Pons (tissue), 1 donor: ENCODE measurements at regions not wholly inside any gene's neighbourhood (a gene's known extent, or its start where the extent isn't known, plus 50 kb on each side); places are given as distances from the start of the nearest gene placed in this dataset.
"Not testable (repeated sequence)": the region's sequence is repeated elsewhere in the genome, so short reads cannot be mapped to it uniquely, and the experiment has no call there.

Experiments used
- DNase-seq: peaks from one replicate; pipeline ENCODE4 v3.0.0-alpha.2; 2016; ENCODE audit warnings: low spot score

DNA sequence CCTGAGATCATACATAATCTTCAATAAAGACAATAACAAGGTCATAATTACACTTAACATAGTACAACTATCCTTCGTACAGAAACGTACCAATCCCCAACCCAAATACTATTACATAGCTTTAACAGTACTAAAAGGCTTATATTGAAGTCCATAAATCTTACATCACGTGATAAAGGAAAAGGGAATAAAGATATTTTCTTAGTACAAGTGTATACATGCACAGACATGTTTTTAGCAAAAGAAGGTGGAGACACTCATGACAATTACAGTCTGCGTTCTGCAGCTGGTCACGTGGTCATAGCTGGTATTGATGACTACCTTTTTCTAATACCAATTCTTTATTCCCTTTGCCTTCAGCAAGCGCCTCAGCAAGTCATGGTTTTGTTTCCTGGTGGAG is 464.5 kb upstream of the SLITRK5 start:
- no peak for DNase-seq

DNA sequence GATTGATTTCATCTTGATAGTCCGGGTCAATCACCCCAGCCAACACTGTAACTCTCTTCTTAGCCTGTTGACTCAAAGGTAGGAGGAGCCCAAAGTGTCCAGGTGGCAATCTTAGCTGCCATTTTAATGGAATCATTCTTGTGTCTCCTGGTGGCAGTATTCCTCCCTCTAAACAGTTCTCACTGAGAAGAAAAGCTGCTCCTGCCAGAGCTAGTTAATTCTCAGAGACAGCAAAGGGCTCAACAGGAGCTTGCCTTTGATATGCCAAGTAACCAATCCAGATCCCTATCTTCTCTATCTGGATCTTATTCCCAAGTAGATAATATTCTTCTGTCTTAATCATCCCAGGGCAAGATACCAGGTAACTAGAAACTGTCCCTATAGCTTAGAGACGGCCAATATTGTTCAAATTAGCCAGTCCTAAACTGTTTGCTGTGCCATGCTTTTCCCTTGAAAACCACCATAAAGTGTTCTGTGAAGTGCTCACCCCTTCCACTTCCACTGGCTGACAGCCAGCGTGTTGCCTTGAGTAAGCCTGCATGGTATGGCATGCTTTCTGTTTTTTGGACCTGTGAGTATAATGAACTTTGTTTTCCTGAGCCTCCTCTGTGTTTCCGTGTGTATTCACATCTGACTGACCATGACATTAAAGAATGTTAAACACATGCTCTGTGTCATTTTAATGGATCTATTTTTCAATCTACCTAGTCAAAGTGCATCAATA is 463.7 kb upstream of the SLITRK5 start:
- DNase-seq, result no peak

DNA sequence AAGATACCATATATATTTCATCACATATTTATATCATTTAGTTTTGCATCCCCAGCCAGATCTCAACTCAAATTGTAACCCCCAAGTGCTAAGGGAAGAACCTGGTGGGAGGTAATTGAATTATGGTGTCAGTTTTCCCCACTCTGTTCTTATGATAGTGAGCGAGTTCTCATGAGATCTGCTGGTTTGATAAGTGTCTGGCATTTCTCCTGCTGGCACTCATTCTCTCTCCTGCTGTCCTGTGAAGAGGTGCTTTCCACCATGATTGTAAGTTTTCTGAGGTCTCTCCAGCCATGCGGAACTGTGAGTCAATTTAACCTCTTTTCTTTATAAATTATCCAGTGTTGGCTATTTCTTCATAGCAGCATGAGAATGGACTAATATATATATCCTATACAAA is 462.5 kb upstream of the SLITRK5 start:
- DNase-seq, result no peak

DNA sequence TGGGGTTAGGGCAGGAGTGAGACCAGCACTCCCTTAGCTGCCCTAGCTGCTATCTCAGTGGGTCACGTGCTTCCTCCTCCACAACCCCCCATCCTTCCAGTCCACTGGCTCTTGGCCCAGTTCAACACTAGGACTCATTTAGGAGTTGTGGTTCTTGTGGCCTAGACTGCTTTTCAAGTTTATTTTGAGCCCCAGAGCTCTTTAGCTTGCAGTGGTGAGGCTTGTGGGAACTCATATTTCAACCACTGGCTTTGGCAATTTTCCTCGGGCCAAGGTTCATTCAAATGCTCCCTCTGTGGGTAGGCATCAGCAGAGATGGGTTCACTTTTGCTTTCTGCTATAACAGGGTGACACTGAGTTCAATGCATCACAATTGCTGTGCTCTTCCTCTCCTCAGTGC is 436.2 kb upstream of the SLITRK5 start:
- DNase-seq, result no peak

DNA sequence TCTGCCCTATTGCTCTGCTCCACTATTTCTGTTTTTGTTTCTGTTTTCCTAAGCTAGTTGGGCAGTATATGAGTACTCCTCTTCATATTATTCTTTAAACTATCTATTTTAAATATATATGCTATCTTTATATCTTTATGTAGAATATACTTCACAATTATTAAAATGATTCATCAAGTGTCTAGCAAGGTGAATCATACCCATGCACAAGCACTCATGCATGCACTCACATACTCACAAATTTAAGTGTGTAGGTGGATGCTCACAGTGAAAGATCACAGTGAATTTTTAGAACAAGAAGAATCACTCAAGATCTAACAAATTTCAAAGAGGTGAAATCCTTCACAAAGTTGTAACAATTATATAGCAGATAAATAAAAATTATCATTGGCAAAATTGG is 435.6 kb upstream of the SLITRK5 start:
- no peak for DNase-seq

DNA sequence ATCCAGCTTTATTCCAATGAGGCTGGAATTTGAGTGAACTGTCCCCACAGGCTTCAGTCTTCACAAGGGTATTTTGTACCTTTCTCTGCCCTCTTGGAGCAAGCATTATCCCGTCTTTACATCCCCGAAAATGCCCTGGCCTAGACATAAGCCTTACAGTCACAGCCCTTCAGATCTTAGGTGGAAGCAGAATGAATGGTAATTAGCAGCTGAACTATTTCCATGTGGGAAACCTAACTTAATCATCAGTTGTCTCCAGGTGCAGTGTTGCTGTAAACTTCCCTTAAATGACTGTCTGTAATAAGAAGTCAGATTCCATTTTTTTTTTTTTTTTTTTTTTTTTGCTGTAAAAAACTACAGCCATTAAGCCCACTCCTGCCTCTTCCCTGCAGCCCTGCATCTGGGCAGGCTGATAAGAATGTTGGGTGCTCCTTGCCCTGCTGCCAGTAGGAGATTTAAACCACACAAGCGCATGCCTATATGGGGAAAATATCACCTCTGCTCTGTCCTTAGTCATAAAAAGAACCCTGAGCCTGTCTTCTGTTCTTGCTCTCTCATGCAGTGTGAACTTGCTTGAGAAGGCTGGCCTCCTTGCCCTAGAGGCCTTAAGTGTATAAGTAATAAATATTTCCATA is 426.8 kb upstream of the SLITRK5 start:
- DNase-seq, result no peak

DNA sequence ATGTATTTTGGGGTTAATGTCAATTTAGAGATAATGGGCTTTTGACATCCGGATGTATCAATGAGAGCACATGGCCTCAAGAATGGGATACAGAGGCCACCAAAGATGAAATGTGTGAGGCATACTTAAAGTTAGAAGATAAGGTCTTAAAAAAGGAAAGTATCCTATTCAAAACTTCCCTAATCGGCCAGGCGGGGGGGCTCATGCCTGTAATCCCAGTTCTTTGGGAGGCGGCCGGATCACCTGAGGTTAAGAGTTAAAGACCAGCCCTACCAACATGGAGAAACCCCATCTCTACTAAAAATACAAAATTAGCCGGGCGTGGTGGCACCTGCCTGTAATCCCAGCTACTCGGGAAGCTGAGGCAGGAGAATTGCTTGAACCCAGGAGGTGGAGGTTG is 421.3 kb upstream of the SLITRK5 start:
- DNase-seq, result not testable (repeated sequence)

DNA sequence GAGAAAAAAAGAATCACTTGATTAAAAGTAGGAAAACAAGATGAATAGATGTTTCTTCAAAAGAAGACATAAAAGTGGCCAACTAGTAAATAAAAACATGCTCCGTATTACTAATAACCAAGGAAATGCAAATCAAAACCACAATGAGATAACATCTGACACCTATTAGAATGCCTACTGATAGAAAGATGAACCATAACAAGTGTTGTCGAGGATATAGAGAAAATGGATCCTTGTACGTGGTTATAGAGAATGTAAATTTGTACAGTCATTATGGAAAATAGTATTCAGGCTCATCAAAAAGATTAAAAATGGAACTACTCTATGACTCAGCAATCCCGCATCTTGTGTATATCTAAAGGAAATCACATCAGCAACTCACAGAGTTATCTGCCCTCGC is 415.8 kb upstream of the SLITRK5 start:
- DNase-seq, result no peak

DNA sequence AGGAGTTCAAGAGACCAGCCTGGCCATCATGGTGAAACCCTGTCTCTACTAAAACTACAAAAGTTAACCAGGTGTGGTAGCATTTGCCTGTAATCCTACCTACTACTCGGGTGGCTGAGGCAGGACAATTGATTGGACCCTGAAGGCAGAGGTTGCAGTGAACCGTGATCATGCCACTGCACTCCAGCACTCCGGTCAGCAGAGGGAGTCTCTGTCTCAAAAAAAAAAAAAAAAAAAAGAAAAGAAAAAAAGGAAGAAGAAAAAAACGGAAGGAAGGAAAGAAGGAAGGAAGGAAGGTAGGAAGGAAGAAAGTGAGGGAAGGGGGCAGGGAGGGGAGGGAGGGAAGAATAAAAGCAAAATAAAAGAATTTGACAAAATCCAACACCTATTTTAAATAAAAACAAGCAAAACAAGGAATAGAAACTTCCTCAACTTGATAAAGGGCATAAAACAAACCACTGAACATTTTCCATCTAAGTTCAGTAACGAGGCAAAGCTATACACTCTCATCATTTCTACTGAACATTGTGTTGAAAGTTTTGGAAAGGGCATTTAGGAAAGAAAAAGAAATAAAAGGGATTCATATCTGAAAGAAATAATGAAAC is 411.6 kb upstream of the SLITRK5 start:
- DNase-seq, result no peak

DNA sequence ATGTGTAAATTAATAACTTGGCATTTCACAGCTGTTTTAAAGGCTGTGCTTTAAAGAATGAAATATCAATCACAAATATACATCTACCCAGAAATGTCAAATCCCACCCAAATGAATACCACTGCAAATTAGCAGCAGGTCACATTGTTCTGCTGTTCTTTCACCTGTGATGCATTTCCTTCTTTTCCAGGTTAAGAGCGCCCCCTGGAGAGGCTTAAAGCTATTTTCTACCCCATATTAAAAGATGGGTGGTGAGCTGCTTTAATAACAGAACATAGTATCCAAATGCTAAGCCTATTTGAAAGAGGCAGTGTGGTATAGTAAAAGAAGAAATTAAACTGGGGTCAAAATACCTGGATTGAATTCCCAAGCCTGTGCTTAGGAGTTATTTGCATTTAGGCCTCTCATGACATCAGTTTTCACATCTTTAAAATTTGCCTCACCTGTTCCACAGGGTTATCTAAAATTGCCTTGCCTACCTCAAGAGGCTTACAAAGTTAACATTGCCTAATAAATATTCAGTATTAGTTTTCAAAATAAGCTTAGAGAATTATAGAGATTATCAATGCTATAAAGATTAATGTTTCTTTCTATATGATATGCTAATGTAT is 396.9 kb upstream of the SLITRK5 start:
- DNase-seq, result peak; percentile 40

DNA sequence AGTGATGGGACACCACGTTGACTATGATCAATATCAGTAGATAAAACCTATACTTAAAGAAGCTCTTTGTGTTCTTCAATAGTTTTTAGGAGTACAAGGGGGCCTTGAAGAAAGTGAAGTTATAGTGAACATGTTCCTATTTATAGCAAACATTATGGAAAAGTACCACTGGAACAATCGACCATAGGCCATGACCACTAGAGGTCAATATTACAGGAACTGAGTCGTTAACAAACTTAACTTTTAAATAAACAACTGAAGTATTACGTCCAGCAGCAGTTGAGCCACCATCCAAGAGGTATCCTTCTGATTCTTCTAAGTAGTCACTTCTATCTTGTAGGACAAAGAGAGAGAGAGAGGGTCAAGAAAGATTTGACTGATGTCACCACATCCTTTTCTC is 391.0 kb upstream of the SLITRK5 start:
- no peak for DNase-seq

DNA sequence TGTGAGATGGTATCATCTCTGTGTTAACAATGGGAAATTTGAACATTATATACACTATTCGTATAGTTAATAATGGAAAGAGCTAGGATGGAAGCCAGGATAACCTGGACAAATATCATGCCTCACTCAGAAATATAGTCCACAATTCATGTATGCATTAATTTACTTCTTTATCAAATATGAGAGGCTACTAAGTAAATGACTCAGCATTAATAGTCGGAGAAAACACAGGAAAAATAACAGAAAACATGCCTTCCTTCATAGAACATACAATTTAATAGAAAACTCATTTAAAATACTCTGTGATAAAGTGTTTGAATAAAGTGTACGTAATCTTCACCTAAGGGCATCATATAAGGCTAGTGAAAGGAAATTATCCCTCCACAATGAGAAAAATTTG is 383.4 kb upstream of the SLITRK5 start:
- DNase-seq, result no peak

DNA sequence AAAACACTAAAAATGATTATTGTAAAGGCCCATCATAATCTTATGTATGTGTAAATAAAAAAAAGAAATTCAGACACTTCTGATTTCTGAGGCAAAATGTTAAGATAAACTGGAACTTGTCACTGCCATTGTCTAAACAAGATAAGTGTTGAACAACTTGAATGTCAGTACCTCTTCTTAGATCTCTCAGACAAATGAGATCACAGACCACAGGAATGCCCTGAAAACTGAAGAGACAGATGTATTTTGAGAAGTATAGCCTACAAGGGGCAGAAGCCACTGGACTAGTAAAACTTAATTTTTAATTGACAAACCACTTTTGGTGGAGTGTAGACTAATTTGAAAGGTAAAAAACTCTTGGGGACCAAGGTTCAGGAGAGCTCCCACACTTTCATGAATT is 375.5 kb upstream of the SLITRK5 start:
- no peak for DNase-seq

DNA sequence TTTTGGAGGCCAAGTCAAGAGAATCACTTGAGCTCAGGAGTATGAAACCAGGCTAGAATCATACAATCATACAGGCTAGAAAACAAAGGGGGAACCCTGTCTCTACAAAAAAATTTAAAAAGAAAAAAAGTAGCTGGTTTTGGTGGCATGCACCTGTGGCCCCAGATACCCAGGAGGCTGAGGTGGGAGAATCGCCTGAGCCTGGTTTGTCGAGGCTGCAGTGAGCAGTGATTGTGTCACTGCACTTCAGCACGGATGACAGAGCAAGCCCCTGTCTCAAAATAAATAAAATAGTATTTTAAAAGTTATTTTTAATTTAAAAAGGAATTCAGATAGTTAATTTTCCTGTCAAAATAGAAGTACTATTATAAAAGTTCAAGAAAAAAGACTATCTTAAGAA is 369.1 kb upstream of the SLITRK5 start:
- DNase-seq, result no peak

DNA sequence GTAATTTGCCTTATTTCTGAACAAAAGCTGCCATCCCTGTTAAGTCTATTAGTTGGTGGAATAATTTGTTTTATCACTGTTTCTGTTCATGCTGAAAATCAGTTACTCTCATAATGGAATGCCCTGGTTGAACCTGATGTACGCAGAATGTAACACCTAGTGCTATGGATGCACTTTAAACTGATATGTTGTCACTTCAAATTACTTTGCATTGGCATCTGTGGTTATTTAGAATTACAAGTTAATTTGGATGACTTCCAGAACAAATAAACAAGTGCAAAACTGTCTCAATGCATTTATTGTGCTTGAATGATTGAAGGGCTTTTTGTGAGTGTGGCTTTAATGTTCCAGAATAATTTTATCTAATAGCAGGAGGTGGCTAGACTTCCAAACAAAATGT is 368.2 kb upstream of the SLITRK5 start:
- DNase-seq, result no peak

DNA sequence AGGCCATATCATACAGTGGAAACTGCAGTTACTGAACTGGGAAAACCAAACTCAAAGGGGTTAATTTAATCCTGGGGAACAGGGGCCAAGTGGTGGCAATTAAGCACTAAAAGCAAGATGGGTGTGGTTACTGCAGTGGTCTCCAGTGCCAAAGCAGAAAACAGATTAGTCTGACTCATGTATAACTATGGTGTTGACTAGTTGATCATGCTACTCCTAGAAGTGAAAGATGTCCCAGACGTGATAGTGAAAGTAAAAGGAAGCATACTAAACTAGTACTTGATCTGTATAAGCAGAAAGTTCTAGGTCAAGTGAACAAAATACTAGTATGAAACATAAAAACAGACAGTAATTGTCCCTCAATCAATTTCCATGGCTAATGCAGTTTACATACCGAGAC is 360.0 kb upstream of the SLITRK5 start:
- no peak for DNase-seq

DNA sequence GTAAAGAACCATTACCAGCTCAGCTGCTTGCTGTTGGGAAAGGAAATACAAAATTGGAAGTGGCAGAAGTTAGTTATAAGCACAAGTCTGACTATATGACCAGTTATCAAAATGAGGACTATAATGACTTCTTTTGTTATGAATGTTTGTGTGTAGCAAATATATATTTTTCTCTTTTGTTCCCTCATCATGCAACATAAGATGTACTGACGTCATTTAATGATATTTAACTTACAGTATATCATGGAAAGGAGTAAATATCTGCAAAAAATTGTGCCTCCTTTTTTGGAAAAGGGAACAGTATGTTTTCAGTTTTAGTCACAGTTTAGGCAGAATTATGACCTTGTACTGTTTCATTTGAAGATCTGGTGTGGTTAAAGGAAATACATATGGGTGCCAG is 356.3 kb upstream of the SLITRK5 start:
- no peak for DNase-seq

DNA sequence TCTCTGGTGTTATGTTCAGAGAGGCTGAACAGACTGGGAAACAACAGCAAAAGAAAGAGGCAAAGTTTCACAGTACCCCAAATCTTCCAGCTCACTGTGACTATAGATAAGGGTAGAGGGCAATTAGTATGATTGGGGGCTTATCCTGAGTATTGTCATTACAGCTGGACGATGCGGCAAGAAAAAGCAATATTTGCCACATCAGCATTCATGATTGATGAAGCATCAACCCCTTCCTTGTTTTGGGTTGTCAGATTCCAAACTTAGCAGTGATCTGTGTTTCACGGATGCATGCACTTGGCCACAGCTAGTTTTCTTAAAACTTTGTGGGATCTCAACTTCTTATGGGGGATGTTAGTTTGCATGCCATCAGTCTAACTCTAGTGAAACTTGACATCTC is 348.8 kb upstream of the SLITRK5 start:
- no peak for DNase-seq

DNA sequence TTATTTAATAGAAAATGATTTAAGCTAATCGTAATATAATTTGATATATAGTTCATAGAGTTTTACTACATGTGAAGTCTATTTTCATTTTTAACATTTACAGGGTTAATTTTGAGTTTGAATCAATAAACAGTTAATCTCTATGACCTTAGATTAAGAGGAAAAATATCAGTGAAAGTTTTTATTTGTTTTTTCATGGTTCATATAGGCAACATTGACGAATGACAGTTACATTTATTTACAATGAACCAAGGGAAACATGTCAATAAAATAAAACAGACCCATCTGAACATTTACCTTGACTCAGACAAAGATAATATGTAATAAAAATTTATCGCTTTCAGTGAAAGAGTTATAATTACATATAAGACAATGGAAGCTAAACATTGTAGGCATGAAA is 346.6 kb upstream of the SLITRK5 start:
- no peak for DNase-seq

DNA sequence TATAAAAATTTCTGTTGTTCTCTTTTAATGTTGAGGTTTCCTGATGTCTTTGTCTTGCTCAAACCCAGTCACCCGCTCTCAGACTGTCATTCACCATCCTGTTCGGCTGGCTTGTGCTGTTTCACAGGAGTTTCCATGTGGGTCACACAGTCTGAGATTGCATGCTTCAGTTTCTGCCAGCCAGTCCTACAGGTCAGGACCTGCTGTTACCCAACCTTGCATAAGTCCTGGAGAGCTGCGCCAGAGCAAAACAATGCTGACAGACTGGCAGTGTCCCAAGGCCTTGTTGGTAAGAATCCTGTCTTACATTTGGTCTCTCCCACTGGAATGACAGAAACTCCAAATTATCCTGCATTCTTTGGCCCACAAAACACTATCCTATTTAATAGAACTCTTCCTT is 340.0 kb upstream of the SLITRK5 start:
- DNase-seq, result no peak

DNA sequence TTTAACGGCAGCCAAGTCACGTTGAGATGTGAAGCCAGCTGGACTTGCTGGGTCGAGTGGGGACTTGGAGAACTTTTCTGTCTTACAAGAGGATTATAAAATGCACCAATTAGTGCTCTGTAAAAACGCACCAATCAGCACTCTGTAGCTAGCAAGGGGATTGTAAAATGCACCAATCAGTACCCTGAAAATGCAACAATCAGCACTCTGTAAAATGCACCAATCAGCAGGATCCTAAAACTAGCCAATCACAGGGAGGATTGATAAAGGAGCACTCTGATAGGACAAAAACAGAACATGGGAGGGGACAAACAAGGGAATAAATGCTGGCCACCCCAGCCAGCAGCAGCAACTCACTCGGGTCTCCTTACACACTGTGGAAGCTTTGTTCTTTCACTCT is 337.6 kb upstream of the SLITRK5 start:
- no peak for DNase-seq

DNA sequence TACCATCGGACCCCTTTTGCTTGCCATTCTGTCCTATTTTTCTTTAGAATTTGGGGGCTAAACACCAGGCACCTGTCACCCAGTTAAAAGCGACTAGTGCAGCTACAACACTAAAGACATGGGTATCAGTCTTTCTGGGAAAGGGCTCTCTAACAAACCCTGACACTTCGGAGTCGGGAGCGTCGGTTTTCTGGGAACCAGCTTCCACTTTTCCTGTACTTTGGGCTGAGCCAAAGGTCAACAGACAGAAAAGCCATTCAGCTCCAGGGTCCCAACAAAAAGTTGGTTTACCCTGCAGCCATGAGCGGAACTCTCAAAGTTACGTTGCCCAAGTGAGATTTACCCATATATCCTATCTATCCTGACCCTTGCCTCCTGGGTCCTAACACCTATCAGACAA is 337.0 kb upstream of the SLITRK5 start:
- DNase-seq, result no peak

DNA sequence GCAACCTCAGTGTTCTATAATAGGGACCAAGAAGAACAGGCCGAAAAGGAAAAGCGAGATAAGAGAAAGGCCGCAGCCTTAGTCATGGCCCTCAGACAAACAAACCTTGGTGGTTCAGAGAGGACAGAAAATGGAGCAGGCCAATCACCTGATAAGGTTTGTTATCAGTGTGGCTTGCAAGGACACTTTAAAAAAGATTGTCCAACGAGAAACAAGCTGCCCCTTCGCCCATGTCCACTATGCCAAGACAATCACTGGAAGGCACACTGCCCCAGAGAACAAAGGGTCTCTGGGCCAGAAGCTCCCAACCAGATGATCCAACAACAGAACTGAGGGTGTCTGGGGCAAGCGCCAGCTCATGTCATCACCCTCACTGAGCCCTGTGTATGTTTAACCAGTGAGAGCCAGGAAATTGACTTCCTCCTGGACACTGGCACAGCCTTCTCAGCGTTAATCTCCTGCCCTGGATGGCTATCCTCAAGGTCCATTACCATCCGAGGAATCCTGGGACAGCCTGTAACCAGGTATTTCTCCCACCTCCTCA is 334.8 kb upstream of the SLITRK5 start:
- DNase-seq, result not testable (repeated sequence)
